ENCODE measurements at regions not wholly inside any gene's neighbourhood (a gene's known extent, or its start where the extent isn't known, plus 50 kb on each side); places are given as distances from the start of the nearest gene placed in this dataset.

GRCh38 chr16:59124056-59124455 is 389.9 kb upstream of the GOT2 start:
- no peaks in the 10 kb centered on the region for H3K36me3 ChIP-seq (ENCODE audit: control insufficient read depth, insufficient read depth, low read length)
- H3K4me3 Mint-ChIP-seq: no peak overlapping the region
- H3K27ac Mint-ChIP-seq: no peak overlapping the region
- peaks cover 0 to 9% (median 1%) of the 10 kb centered on the region in 7 donors for H3K9me3 Mint-ChIP-seq
- no peak for DNase-seq
- H3K4me1 ChIP-seq (ENCODE audit: control insufficient read depth, insufficient read depth, low read length, poor library complexity, severe bottlenecking): no peaks in the 10 kb centered on the region
- no peaks in the 10 kb centered on the region for H3K4me1 Mint-ChIP-seq
- H3K27me3 Mint-ChIP-seq: no peaks in the 10 kb centered on the region
- H3K9me3 ChIP-seq (ENCODE audit: control insufficient read depth in 2 of 2, low read length in 2 of 2): no peaks in the 10 kb centered on the region
- H3K27me3 ChIP-seq (ENCODE audit: control insufficient read depth, insufficient read depth, low read length): no peaks in the 10 kb centered on the region
- H3K36me3 Mint-ChIP-seq: no peaks in the 10 kb centered on the region
- H3K27ac ChIP-seq (ENCODE audit: insufficient read depth, low read length, poor library complexity, severe bottlenecking): no peak overlapping the region
- no peak overlapping the region for H3K4me3 ChIP-seq (ENCODE audit: low read depth, low read length)
- ATAC-seq (ENCODE audit: low read depth in 2 of 2): no peak

GRCh38 chr16:59123479-59123878 is 389.4 kb upstream of the GOT2 start:
- peaks cover 0 to 8% (median 1%) of the 10 kb centered on the region in 7 donors for H3K9me3 Mint-ChIP-seq
- H3K4me1 Mint-ChIP-seq: no peaks in the 10 kb centered on the region
- H3K4me3 Mint-ChIP-seq: no peak overlapping the region
- no peaks in the 10 kb centered on the region for H3K27me3 ChIP-seq (ENCODE audit: control insufficient read depth, insufficient read depth, low read length)
- H3K4me3 ChIP-seq (ENCODE audit: low read depth, low read length): no peak overlapping the region
- no peaks in the 10 kb centered on the region for H3K4me1 ChIP-seq (ENCODE audit: control insufficient read depth, insufficient read depth, low read length, poor library complexity, severe bottlenecking)
- no peaks in the 10 kb centered on the region for H3K27me3 Mint-ChIP-seq
- no peak for ATAC-seq (ENCODE audit: low read depth in 2 of 2)
- H3K27ac ChIP-seq (ENCODE audit: insufficient read depth, low read length, poor library complexity, severe bottlenecking): no peak overlapping the region
- H3K9me3 ChIP-seq (ENCODE audit: control insufficient read depth in 2 of 2, low read length in 2 of 2): no peaks in the 10 kb centered on the region
- no peaks in the 10 kb centered on the region for H3K36me3 Mint-ChIP-seq
- H3K36me3 ChIP-seq (ENCODE audit: control insufficient read depth, insufficient read depth, low read length): no peaks in the 10 kb centered on the region
- H3K27ac Mint-ChIP-seq: no peak overlapping the region
- no peak for DNase-seq

- Histone ChIP-seq H3K4me1 (ENCODE audit: control insufficient read depth, insufficient read depth, low read length, poor library complexity, severe bottlenecking) (no peaks in the 10 kb centered on the region), H3K27me3 (ENCODE audit: control insufficient read depth, insufficient read depth, low read length) (no peaks in the 10 kb centered on the region), H3K9me3 (ENCODE audit: control insufficient read depth in 2 of 2, low read length in 2 of 2) (no peaks in the 10 kb centered on the region), H3K27ac (ENCODE audit: insufficient read depth, low read length, poor library complexity, severe bottlenecking) (no peak overlapping the region), H3K36me3 (ENCODE audit: control insufficient read depth, insufficient read depth, low read length) (no peaks in the 10 kb centered on the region), H3K4me3 (ENCODE audit: low read depth, low read length) (no peak overlapping the region)
- Mint-ChIP-seq H3K27me3 (no peaks in the 10 kb centered on the region), H3K27ac (no peak overlapping the region), H3K4me1 (no peaks in the 10 kb centered on the region), H3K9me3 (peaks cover 0 to 7% (median 2%) of the 10 kb centered on the region in 7 donors), H3K36me3 (no peaks in the 10 kb centered on the region), H3K4me3 (no peak overlapping the region)
- DNase-seq (no peak), ATAC-seq (ENCODE audit: low read depth in 2 of 2) (no peak)
These were observed 388.1 kb upstream of the GOT2 start for GRCh38 chr16:59122262-59122537.

- H3K4me3 ChIP-seq (ENCODE audit: low read depth, low read length): no peak overlapping the region
- no peak overlapping the region for H3K4me3 Mint-ChIP-seq
- peaks cover 0 to 7% (median 3%) of the 10 kb centered on the region in 7 donors for H3K9me3 Mint-ChIP-seq
- no peak for DNase-seq
- no peaks in the 10 kb centered on the region for H3K9me3 ChIP-seq (ENCODE audit: control insufficient read depth in 2 of 2, low read length in 2 of 2)
- no peaks in the 10 kb centered on the region for H3K36me3 Mint-ChIP-seq
- no peaks in the 10 kb centered on the region for H3K4me1 ChIP-seq (ENCODE audit: control insufficient read depth, insufficient read depth, low read length, poor library complexity, severe bottlenecking)
- no peaks in the 10 kb centered on the region for H3K27me3 ChIP-seq (ENCODE audit: control insufficient read depth, insufficient read depth, low read length)
- H3K27ac Mint-ChIP-seq: no peak overlapping the region
- no peaks in the 10 kb centered on the region for H3K27me3 Mint-ChIP-seq
- H3K27ac ChIP-seq (ENCODE audit: insufficient read depth, low read length, poor library complexity, severe bottlenecking): no peak overlapping the region
- no peaks in the 10 kb centered on the region for H3K36me3 ChIP-seq (ENCODE audit: control insufficient read depth, insufficient read depth, low read length)
- no peaks in the 10 kb centered on the region for H3K4me1 Mint-ChIP-seq
- no peak for ATAC-seq (ENCODE audit: low read depth in 2 of 2)
These were observed 387.5 kb upstream of the GOT2 start for GRCh38 chr16:59121411-59122261.

- Mint-ChIP-seq H3K27me3 (no peaks in the 10 kb centered on the region), H3K4me3 (no peak overlapping the region), H3K9me3 (peaks cover 0 to 15% (median 5%) of the 10 kb centered on the region in 7 donors), H3K27ac (no peak overlapping the region), H3K36me3 (no peaks in the 10 kb centered on the region), H3K4me1 (no peaks in the 10 kb centered on the region)
- no peak for ATAC-seq (ENCODE audit: low read depth in 2 of 2)
- Histone ChIP-seq H3K27ac (ENCODE audit: insufficient read depth, low read length, poor library complexity, severe bottlenecking) (no peak overlapping the region), H3K4me1 (ENCODE audit: control insufficient read depth, insufficient read depth, low read length, poor library complexity, severe bottlenecking) (no peaks in the 10 kb centered on the region), H3K4me3 (ENCODE audit: low read depth, low read length) (no peak overlapping the region), H3K36me3 (ENCODE audit: control insufficient read depth, insufficient read depth, low read length) (no peaks in the 10 kb centered on the region), H3K27me3 (ENCODE audit: control insufficient read depth, insufficient read depth, low read length) (no peaks in the 10 kb centered on the region), H3K9me3 (ENCODE audit: control insufficient read depth in 2 of 2, low read length in 2 of 2) (no peaks in the 10 kb centered on the region)
- no peak for DNase-seq
These were observed 382.6 kb upstream of the GOT2 start for GRCh38 chr16:59116744-59117143.

- DNase-seq: no peak
- no peaks in the 10 kb centered on the region for H3K4me1 ChIP-seq (ENCODE audit: control insufficient read depth, insufficient read depth, low read length, poor library complexity, severe bottlenecking)
- no peaks in the 10 kb centered on the region for H3K36me3 Mint-ChIP-seq
- no peak overlapping the region for H3K27ac ChIP-seq (ENCODE audit: insufficient read depth, low read length, poor library complexity, severe bottlenecking)
- H3K27ac Mint-ChIP-seq: no peak overlapping the region
- no peaks in the 10 kb centered on the region for H3K4me1 Mint-ChIP-seq
- no peaks in the 10 kb centered on the region for H3K27me3 Mint-ChIP-seq
- H3K36me3 ChIP-seq (ENCODE audit: control insufficient read depth, insufficient read depth, low read length): no peaks in the 10 kb centered on the region
- no peaks in the 10 kb centered on the region for H3K27me3 ChIP-seq (ENCODE audit: control insufficient read depth, insufficient read depth, low read length)
- no peak overlapping the region for H3K4me3 Mint-ChIP-seq
- ATAC-seq (ENCODE audit: low read depth in 2 of 2): no peak
- H3K9me3 Mint-ChIP-seq: peaks cover 0 to 21% (median 3%) of the 10 kb centered on the region in 7 donors
- H3K9me3 ChIP-seq (ENCODE audit: control insufficient read depth in 2 of 2, low read length in 2 of 2): no peaks in the 10 kb centered on the region
- H3K4me3 ChIP-seq (ENCODE audit: low read depth, low read length): no peak overlapping the region
These were observed 380.7 kb upstream of the GOT2 start for GRCh38 chr16:59114790-59115189.

- no peaks in the 10 kb centered on the region for H3K9me3 ChIP-seq (ENCODE audit: control insufficient read depth in 2 of 2, low read length in 2 of 2)
- Mint-ChIP-seq H3K9me3 (peaks cover 0 to 21% (median 5%) of the 10 kb centered on the region in 7 donors), H3K27ac (no peak overlapping the region), H3K27me3 (no peaks in the 10 kb centered on the region), H3K4me3 (no peak overlapping the region), H3K36me3 (no peaks in the 10 kb centered on the region), H3K4me1 (no peaks in the 10 kb centered on the region)
- H3K27me3 ChIP-seq (ENCODE audit: control insufficient read depth, insufficient read depth, low read length): no peaks in the 10 kb centered on the region
- H3K27ac ChIP-seq (ENCODE audit: insufficient read depth, low read length, poor library complexity, severe bottlenecking): no peak overlapping the region
- H3K4me1 ChIP-seq (ENCODE audit: control insufficient read depth, insufficient read depth, low read length, poor library complexity, severe bottlenecking): no peaks in the 10 kb centered on the region
- no peak overlapping the region for H3K4me3 ChIP-seq (ENCODE audit: low read depth, low read length)
- DNase-seq (no peak), ATAC-seq (ENCODE audit: low read depth in 2 of 2) (no peak)
- no peaks in the 10 kb centered on the region for H3K36me3 ChIP-seq (ENCODE audit: control insufficient read depth, insufficient read depth, low read length)
These were observed 379.0 kb upstream of the GOT2 start for GRCh38 chr16:59113004-59113670.

- Histone ChIP-seq H3K36me3 (ENCODE audit: control insufficient read depth, insufficient read depth, low read length) (no peaks in the 10 kb centered on the region), H3K4me3 (ENCODE audit: low read depth, low read length) (no peak overlapping the region), H3K4me1 (ENCODE audit: control insufficient read depth, insufficient read depth, low read length, poor library complexity, severe bottlenecking) (no peaks in the 10 kb centered on the region), H3K9me3 (ENCODE audit: control insufficient read depth in 2 of 2, low read length in 2 of 2) (no peaks in the 10 kb centered on the region), H3K27me3 (ENCODE audit: control insufficient read depth, insufficient read depth, low read length) (no peaks in the 10 kb centered on the region), H3K27ac (ENCODE audit: insufficient read depth, low read length, poor library complexity, severe bottlenecking) (no peak overlapping the region)
- H3K4me1 Mint-ChIP-seq: no peaks in the 10 kb centered on the region
- no peak for DNase-seq
- no peak overlapping the region for H3K27ac Mint-ChIP-seq
- H3K36me3 Mint-ChIP-seq: no peaks in the 10 kb centered on the region
- no peaks in the 10 kb centered on the region for H3K27me3 Mint-ChIP-seq
- H3K4me3 Mint-ChIP-seq: no peak overlapping the region
- ATAC-seq (ENCODE audit: low read depth in 2 of 2): no peak
- H3K9me3 Mint-ChIP-seq: peaks cover 0 to 21% (median 4%) of the 10 kb centered on the region in 7 donors
These were observed 377.2 kb upstream of the GOT2 start for GRCh38 chr16:59111280-59111679.

Measured in CD4-positive, CD25-positive, alpha-beta regulatory T cell (primary cell).